OCI-LY7 (cell line): ENCODE measurements at regions not wholly inside any gene's neighbourhood (a gene's known extent, or its start where the extent isn't known, plus 50 kb on each side); places are given as distances from the start of the nearest gene placed in this dataset.

ENCODE experiments used
- BruUV-seq: library from RNA; stranded (reverse); fragments of 400-500 nt; replicated peaks from 2 replicates; lab custom pipeline; 2021; lab: Mats Ljungman, UMichigan
- CTCF ChIA-PET: fragments of 300-600 bp; sonication (Branson Sonifier 250); formaldehyde crosslinking; loops from one replicate; lab custom pipeline; 2022; ENCODE audit warnings: antibody characterized with exemption; ENCODE audit not compliant: unreplicated experiment; lab: Charles Lee
- POLR2A ChIA-PET: fragments of 300-600 bp; sonication (Branson Sonifier 250); formaldehyde crosslinking; loops from one replicate; lab custom pipeline; 2022; ENCODE audit warnings: antibody characterized with exemption; lab: Charles Lee
- DNase-seq: peaks from one replicate; pipeline ENCODE4 v3.0.0-alpha.2; 2015; ENCODE audit warnings: low spot score
- H2AFZ ChIP-seq: fragments of 200-600 bp; sonication (generic), shearing (Covaris generic); 2 replicates; pipeline ENCODE4 v1.6.1; 2014; ENCODE audit warnings: mild to moderate bottlenecking, antibody characterized with exemption, low read length, moderate library complexity
- H3K27ac ChIP-seq: fragments of 200-600 bp; sonication (generic); 2 replicates; pipeline ENCODE4 v1.5.1; 2014; ENCODE audit warnings: mixed run types, low read depth, mild to moderate bottlenecking, moderate library complexity, low read length, inconsistent platforms; ENCODE audit not compliant: poor library complexity, severe bottlenecking
- H3K36me3 ChIP-seq: fragments of 200-600 bp; sonication (generic); 2 replicates; pipeline ENCODE4 v1.6.1; 2014; ENCODE audit warnings: mild to moderate bottlenecking, antibody characterized with exemption, low read length, moderate library complexity, mixed read lengths; ENCODE audit not compliant: insufficient read depth
- H3K4me1 ChIP-seq: fragments of 200-600 bp; sonication (generic); 2 replicates; pipeline ENCODE4 v1.5.1; 2014; ENCODE audit warnings: mild to moderate bottlenecking, low read length; ENCODE audit not compliant: insufficient read depth, poor library complexity, severe bottlenecking
- H3K4me2 ChIP-seq: fragments of 200-600 bp; sonication (generic); 2 replicates; pipeline ENCODE4 v1.6.1; 2014; ENCODE audit warnings: mild to moderate bottlenecking, low read length
- H3K4me3 ChIP-seq: fragments of 200-600 bp; sonication (generic); 2 replicates; pipeline ENCODE4 v1.5.1; 2014; ENCODE audit warnings: mild to moderate bottlenecking, low read depth, low read length; ENCODE audit not compliant: poor library complexity, severe bottlenecking
- H3K79me2 ChIP-seq: fragments of 200-600 bp; sonication (generic); 2 replicates; pipeline ENCODE4 v1.6.1; 2016; ENCODE audit warnings: low read depth, mild to moderate bottlenecking, low read length, moderate library complexity, mixed read lengths; ENCODE audit not compliant: insufficient read depth
- H3K9me2 ChIP-seq: fragments of 200-600 bp; sonication (generic); 2 replicates; pipeline ENCODE4 v1.6.1; 2016; ENCODE audit warnings: mild to moderate bottlenecking, low read length, mixed read lengths; ENCODE audit not compliant: insufficient read depth
- H3K9me3 ChIP-seq: fragments of 200-600 bp; sonication (generic); 2 replicates; pipeline ENCODE4 v1.6.1; 2014; ENCODE audit warnings: mild to moderate bottlenecking, mixed run types, low read length, mixed read lengths
- H4K20me1 ChIP-seq: fragments of 200-600 bp; sonication (generic); 2 replicates; pipeline ENCODE4 v1.6.1; 2014; ENCODE audit warnings: mild to moderate bottlenecking, antibody characterized with exemption, low read length, moderate library complexity, mixed read lengths; ENCODE audit not compliant: insufficient read depth
- CTCF ChIP-seq: fragments of 200-600 bp; sonication (generic); conservative IDR thresholded peaks from 2 replicates; pipeline ENCODE4 v1.5.1; 2014; ENCODE audit warnings: mild to moderate bottlenecking, antibody characterized with exemption, low read length, moderate library complexity, mixed read lengths
- EZH2phosphoT487 ChIP-seq: fragments of 200-600 bp; sonication (generic); IDR thresholded peaks from 2 replicates; pipeline ENCODE4 v1.6.1; 2018; ENCODE audit warnings: low read depth, borderline replicate concordance, mild to moderate bottlenecking, mixed run types, antibody characterized with exemption, low read length, moderate library complexity, mixed read lengths
- intact Hi-C: fragments of 100-400 bp; cut with micrococcal nuclease; formaldehyde crosslinking; loops from one replicate; pipeline ENCODE4 v1.10.0; 2022; ENCODE audit not compliant: unreplicated experiment

- intact Hi-C loops, result no loop called here
- no peak for TF ChIP-seq CTCF
- no peak for TF ChIP-seq EZH2phosphoT487
- Histone ChIP-seq H3K27ac (no peak overlapping the region), H3K4me1 (no peaks in the 10 kb centered on the region), H3K4me2 (no peak overlapping the region), H3K4me3 (no peak overlapping the region), H4K20me1 (no peaks in the 10 kb centered on the region), H3K9me2 (no peaks in the 10 kb centered on the region), H3K36me3 (no peaks in the 10 kb centered on the region), H3K79me2 (no peaks in the 10 kb centered on the region), H3K9me3 (no peaks in the 10 kb centered on the region), H2AFZ (no peak overlapping the region; the same call in 1 of the 2 replicates)
- POLR2A ChIA-PET, result interaction anchor here (0.7 to 1.4 kb wide), 5 partner anchors 12 to 523 kb away, joined by 3 to 5 read pairs (median 3); no protein-coding TSS in a partner anchor
- no TSS peak for BruUV-seq
- CTCF ChIA-PET, result no interaction called here
- no peak for DNase-seq
Observed at GRCh38 chr2:6027066-6027465, 334.9 kb downstream of the SOX11 start.

- H3K4me1 ChIP-seq, result no peaks in the 10 kb centered on the region
- H3K4me2 ChIP-seq, result no peak overlapping the region
- BruUV-seq, result no TSS peak
- no peaks in the 10 kb centered on the region for H3K36me3 ChIP-seq
- H3K9me2 ChIP-seq, result no peaks in the 10 kb centered on the region
- ChIA-PET POLR2A (interaction anchor here (0.8 kb wide), 1 partner anchor 11 kb away, joined by 3 read pairs; no protein-coding TSS in a partner anchor), CTCF (interaction anchor here (0.6 kb wide), 1 partner anchor 734 kb away, joined by 3 read pairs; no protein-coding TSS in a partner anchor)
- no peak overlapping the region for H3K4me3 ChIP-seq
- no peak for TF ChIP-seq EZH2phosphoT487
- no peak for TF ChIP-seq CTCF
- intact Hi-C loops, result no loop called here
- H4K20me1 ChIP-seq, result no peaks in the 10 kb centered on the region
- H3K79me2 ChIP-seq, result no peaks in the 10 kb centered on the region
- no peak overlapping the region for H3K27ac ChIP-seq
- peak overlapping the region; percentile 12; the same call in 1 of the 2 replicates for H2AFZ ChIP-seq
- DNase-seq, result no peak
- no peaks in the 10 kb centered on the region for H3K9me3 ChIP-seq
Observed at GRCh38 chr2:6031200-6031867, 339.1 kb downstream of the SOX11 start.

GRCh38 chr2:6036211-6036610, 344.0 kb downstream of the SOX11 start:
- no peak for DNase-seq
- intact Hi-C loops, result no loop called here

More at GRCh38 chr2:6036211-6036610, 344.0 kb downstream of the SOX11 start:
- H3K4me1 ChIP-seq, result no peaks in the 10 kb centered on the region
- no peaks in the 10 kb centered on the region for H3K9me3 ChIP-seq
- no peaks in the 10 kb centered on the region for H3K36me3 ChIP-seq
- H2AFZ ChIP-seq, result no peak overlapping the region
- no peaks in the 10 kb centered on the region for H3K9me2 ChIP-seq
- no peaks in the 10 kb centered on the region for H3K79me2 ChIP-seq
- CTCF ChIA-PET, result no interaction called here
- H3K27ac ChIP-seq, result no peak overlapping the region
- no TSS peak for BruUV-seq
- POLR2A ChIA-PET, result interaction anchor here (1.2 kb wide), 1 partner anchor 12 kb away, joined by 3 read pairs; no protein-coding TSS in a partner anchor
- H3K4me2 ChIP-seq, result no peak overlapping the region
- no peaks in the 10 kb centered on the region for H4K20me1 ChIP-seq
- TF ChIP-seq EZH2phosphoT487, result no peak
- TF ChIP-seq CTCF, result no peak
- H3K4me3 ChIP-seq, result no peak overlapping the region
